ENCODE measurements at regions not wholly inside any gene's neighbourhood (a gene's known extent, or its start where the extent isn't known, plus 50 kb on each side); places are given as distances from the start of the nearest gene placed in this dataset.

- TF ChIP-seq, protein P1, sequence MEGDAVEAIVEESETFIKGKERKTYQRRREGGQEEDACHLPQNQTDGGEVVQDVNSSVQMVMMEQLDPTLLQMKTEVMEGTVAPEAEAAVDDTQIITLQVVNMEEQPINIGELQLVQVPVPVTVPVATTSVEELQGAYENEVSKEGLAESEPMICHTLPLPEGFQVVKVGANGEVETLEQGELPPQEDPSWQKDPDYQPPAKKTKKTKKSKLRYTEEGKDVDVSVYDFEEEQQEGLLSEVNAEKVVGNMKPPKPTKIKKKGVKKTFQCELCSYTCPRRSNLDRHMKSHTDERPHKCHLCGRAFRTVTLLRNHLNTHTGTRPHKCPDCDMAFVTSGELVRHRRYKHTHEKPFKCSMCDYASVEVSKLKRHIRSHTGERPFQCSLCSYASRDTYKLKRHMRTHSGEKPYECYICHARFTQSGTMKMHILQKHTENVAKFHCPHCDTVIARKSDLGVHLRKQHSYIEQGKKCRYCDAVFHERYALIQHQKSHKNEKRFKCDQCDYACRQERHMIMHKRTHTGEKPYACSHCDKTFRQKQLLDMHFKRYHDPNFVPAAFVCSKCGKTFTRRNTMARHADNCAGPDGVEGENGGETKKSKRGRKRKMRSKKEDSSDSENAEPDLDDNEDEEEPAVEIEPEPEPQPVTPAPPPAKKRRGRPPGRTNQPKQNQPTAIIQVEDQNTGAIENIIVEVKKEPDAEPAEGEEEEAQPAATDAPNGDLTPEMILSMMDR (IDR thresholded peaks at IDR 0.05), result no peak
- no peak for TF ChIP-seq POLR2A (IDR thresholded peaks at IDR 0.05)
These were observed 103.9 kb upstream of the PMCH start for GRCh38 chr12:102301547-102301946.

Measured in uterus (tissue), 2 donors.